ENCODE measurements at regions not wholly inside any gene's neighbourhood (a gene's known extent, or its start where the extent isn't known, plus 50 kb on each side); places are given as distances from the start of the nearest gene placed in this dataset.

DNA sequence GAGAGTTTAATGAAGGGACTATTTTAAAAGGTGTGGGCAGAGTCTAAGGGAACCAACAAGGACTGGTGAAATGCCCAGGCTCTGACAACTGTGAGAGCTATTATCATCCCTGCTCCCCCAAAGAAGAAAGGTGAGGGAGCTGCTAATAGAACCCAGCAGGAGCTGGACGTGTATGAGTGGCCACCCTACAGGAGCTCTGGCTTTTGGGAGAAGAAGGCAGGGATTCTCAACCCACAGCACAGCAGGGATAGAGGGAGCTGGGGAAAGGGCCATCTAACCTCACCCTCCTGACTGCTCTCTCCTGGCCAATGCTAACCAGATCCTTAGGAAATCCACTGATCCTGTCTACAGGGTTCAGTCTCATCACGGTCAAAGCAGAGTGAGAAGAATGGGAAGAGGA lies 57.1 kb downstream of the GRIN2B start:
- TF ChIP-seq, protein P1, sequence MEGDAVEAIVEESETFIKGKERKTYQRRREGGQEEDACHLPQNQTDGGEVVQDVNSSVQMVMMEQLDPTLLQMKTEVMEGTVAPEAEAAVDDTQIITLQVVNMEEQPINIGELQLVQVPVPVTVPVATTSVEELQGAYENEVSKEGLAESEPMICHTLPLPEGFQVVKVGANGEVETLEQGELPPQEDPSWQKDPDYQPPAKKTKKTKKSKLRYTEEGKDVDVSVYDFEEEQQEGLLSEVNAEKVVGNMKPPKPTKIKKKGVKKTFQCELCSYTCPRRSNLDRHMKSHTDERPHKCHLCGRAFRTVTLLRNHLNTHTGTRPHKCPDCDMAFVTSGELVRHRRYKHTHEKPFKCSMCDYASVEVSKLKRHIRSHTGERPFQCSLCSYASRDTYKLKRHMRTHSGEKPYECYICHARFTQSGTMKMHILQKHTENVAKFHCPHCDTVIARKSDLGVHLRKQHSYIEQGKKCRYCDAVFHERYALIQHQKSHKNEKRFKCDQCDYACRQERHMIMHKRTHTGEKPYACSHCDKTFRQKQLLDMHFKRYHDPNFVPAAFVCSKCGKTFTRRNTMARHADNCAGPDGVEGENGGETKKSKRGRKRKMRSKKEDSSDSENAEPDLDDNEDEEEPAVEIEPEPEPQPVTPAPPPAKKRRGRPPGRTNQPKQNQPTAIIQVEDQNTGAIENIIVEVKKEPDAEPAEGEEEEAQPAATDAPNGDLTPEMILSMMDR (IDR thresholded peaks at IDR 0.05), result no peak
- WGBS, 3 donors, result 42 to 57% (median 53%) methylated on average over 2 of the region's 2 CpGs
- DNase-seq, result no peak
- H3K27me3 ChIP-seq (ENCODE audit: insufficient read depth in 3 of 3, low read length in 2 of 3), result peaks cover 0 to 2% (median 0%) of the 10 kb centered on the region in 3 donors
- no peak overlapping the region for H3K4me3 ChIP-seq
- ATAC-seq, result no peak
- no peaks in the 10 kb centered on the region for H3K36me3 ChIP-seq (ENCODE audit: insufficient read depth in 1 of 2, low read depth in 1 of 2)
- no peaks in the 10 kb centered on the region for H3K9me3 ChIP-seq
- H3K4me1 ChIP-seq, result no peaks in the 10 kb centered on the region
- H3K27ac ChIP-seq, result no peak overlapping the region
- intact Hi-C loops (cut with DNase I), result no loop called here

- no peak for DNase-seq
- H3K36me3 ChIP-seq (ENCODE audit: insufficient read depth in 1 of 2, low read depth in 1 of 2), result no peaks in the 10 kb centered on the region
- H3K4me3 ChIP-seq, result no peak overlapping the region
- TF ChIP-seq, protein P1 (IDR thresholded peaks at IDR 0.05), result no peak
- no peak overlapping the region for H3K27ac ChIP-seq
- ATAC-seq, result no peak
- no peaks in the 10 kb centered on the region for H3K4me1 ChIP-seq
- intact Hi-C loops (cut with DNase I), result no loop called here
- H3K27me3 ChIP-seq (ENCODE audit: insufficient read depth in 3 of 3, low read length in 2 of 3), result peaks cover 0 to 2% (median 0%) of the 10 kb centered on the region in 3 donors
- H3K9me3 ChIP-seq, result no peaks in the 10 kb centered on the region
- 31 to 39% (median 32%) methylated on average over 2 of the region's 2 CpGs for WGBS, 3 donors
Measured at GRCh38 chr12:13918897-13919296, 62.5 kb downstream of the GRIN2B start.

DNA sequence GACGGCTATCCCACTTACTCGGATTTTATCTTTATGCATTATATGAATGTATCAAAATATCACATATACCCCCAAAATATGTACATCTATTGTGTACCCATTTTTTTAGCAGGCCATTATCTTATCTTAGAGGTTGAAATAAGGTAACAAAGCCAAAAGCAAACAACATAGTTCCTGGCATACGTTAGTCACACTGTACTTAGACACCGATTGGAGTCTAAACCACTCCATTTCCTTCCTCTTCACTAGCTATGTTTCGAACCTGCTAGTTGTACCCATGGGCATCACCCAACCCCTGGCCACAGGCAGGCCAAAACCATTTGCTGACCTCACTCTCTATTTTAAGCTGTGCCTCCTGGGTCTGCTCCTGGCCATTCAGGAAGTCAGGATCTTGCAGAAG lies 66.3 kb downstream of the GRIN2B start:
- WGBS, 3 donors, result 70 to 86% (median 73%) methylated on average over 5 of the region's 5 CpGs
- intact Hi-C loops (cut with DNase I), result no loop called here
- Histone ChIP-seq H3K36me3 (ENCODE audit: insufficient read depth in 1 of 2, low read depth in 1 of 2) (no peaks in the 10 kb centered on the region), H3K27ac (no peak overlapping the region), H3K27me3 (ENCODE audit: insufficient read depth in 3 of 3, low read length in 2 of 3) (no peaks in the 10 kb centered on the region), H3K4me3 (no peak overlapping the region), H3K4me1 (no peaks in the 10 kb centered on the region), H3K9me3 (no peaks in the 10 kb centered on the region)
- TF ChIP-seq, protein P1 (IDR thresholded peaks at IDR 0.05), result no peak
- ATAC-seq (no peak), DNase-seq (no peak)

DNA sequence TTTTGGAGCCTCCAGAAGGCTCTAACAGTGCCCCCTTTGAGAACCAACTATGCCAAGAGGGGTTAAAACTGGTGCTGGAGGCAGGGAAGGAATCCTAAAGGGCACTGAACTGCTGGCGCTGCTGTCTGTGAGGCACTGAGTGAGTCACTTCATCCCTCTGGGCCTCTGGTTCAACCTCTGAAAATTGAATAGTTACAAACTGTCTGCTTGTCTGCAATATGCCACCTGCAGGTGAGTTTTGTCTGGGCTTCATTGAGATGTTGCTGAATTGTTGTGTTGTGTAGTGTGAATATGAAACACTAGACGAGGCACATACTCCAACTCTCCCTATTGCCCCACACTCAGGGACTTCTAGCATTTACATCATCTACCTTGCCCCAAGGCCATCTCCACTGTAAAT lies 68.0 kb downstream of the GRIN2B start:
- Histone ChIP-seq H3K36me3 (ENCODE audit: insufficient read depth in 1 of 2, low read depth in 1 of 2) (no peaks in the 10 kb centered on the region), H3K27ac (no peak overlapping the region), H3K4me3 (no peak overlapping the region), H3K9me3 (no peaks in the 10 kb centered on the region), H3K4me1 (no peaks in the 10 kb centered on the region), H3K27me3 (ENCODE audit: insufficient read depth in 3 of 3, low read length in 2 of 3) (peaks cover 0 to 4% (median 0%) of the 10 kb centered on the region in 3 donors)
- intact Hi-C loops (cut with DNase I), result no loop called here
- no peak for DNase-seq
- ATAC-seq, result no peak
- WGBS, 3 donors, result 55 to 72% (median 69%) methylated on average over 2 of the region's 2 CpGs
- TF ChIP-seq, protein P1 (IDR thresholded peaks at IDR 0.05), result no peak
